Fibroblast of lung (primary cell): ENCODE measurements at regions not wholly inside any gene's neighbourhood (a gene's known extent, or its start where the extent isn't known, plus 50 kb on each side); places are given as distances from the start of the nearest gene placed in this dataset.

Experiments
- CTCF ChIP-seq, 2 donors: IDR thresholded peaks in 1 of 2; conservative IDR thresholded peaks in 1 of 2; 1 replicate in 1 of 2; 2 replicates in 1 of 2; pipeline ENCODE4 v1.5.1; 2011 to 2012; ENCODE audit warnings: low read length in 2 of 2, control low read depth in 1 of 2, inconsistent platforms in 1 of 2, low read depth in 1 of 2, mild to moderate bottlenecking in 1 of 2
- EZH2 ChIP-seq: IDR thresholded peaks from 2 replicates; pipeline ENCODE4 v1.5.1; 2012; ENCODE audit warnings: low read length, control low read depth, mild to moderate bottlenecking; ENCODE audit errors: missing control alignments

DNA sequence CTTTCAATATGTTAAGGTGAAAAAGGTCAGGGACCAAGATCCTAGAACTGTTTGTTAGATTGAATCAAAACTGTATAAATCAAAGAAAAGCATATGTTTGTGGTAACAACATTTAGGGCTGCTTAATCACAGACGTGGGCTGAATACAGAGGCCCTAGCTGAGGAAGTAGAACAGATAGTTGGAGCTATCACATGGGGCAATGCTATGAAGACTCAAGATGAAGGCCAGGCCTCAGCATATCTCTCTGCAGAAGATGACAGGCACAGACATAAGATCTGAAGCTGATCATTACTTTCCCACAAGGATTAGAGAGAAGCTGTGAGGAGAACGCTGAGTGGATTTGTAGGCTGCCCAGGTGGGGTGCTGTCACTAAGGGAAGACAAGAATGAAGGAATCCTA lies 158.6 kb upstream of the CARD18 start:
- no peak for TF ChIP-seq CTCF (conservative IDR thresholded peaks at IDR 0.05 in 1 of 2, IDR thresholded peaks at IDR 0.05 in 1 of 2; ENCODE audit: low read depth in 1 of 2, low read length in 2 of 2)
- TF ChIP-seq EZH2 = no peak
